ENCODE measurements at regions not wholly inside any gene's neighbourhood (a gene's known extent, or its start where the extent isn't known, plus 50 kb on each side); places are given as distances from the start of the nearest gene placed in this dataset.
"Not testable (repeated sequence)": the region's sequence is repeated elsewhere in the genome, so short reads cannot be mapped to it uniquely, and the experiment has no call there.

- Histone ChIP-seq H3K4me1 (no peaks in the 10 kb centered on the region), H3K4me3 (no peak overlapping the region), H3K9me3 (no peaks in the 10 kb centered on the region), H3K36me3 (replicated peaks) (no peaks in the 10 kb centered on the region), H3K27me3 (ENCODE audit: low read depth) (no peaks in the 10 kb centered on the region; the same call in 1 of the 2 replicates)
- in situ Hi-C loops (cut with MboI; ENCODE audit: low sequenced_read_pairs) = no loop called here
- DNase-seq (ENCODE audit: low spot score in 2 of 2) = no peak
These were observed 286.2 kb upstream of the LRP1B start for GRCh38 chr2:142416996-142417395.

GRCh38 chr2:142415461-142415860, 284.6 kb upstream of the LRP1B start:
- H3K4me1 ChIP-seq = no peaks in the 10 kb centered on the region
- no peak overlapping the region for H3K4me3 ChIP-seq
- in situ Hi-C loops (cut with MboI; ENCODE audit: low sequenced_read_pairs) = no loop called here
- H3K36me3 ChIP-seq (replicated peaks) = no peaks in the 10 kb centered on the region
- H3K27me3 ChIP-seq (ENCODE audit: low read depth) = no peaks in the 10 kb centered on the region; the same call in 1 of the 2 replicates
- no peak for DNase-seq (ENCODE audit: low spot score in 2 of 2)
- H3K9me3 ChIP-seq = no peaks in the 10 kb centered on the region

- Histone ChIP-seq H3K4me1 (no peaks in the 10 kb centered on the region), H3K4me3 (no peak overlapping the region), H3K36me3 (replicated peaks) (no peaks in the 10 kb centered on the region), H3K9me3 (peaks cover 2% of the 10 kb centered on the region; the same call in 1 of the 2 replicates), H3K27me3 (ENCODE audit: low read depth) (no peaks in the 10 kb centered on the region)
- in situ Hi-C loops (cut with MboI; ENCODE audit: low sequenced_read_pairs) = no loop called here
- DNase-seq (ENCODE audit: low spot score in 2 of 2) = no peak
These were observed 267.4 kb upstream of the LRP1B start for GRCh38 chr2:142398212-142398611.

- no peak for DNase-seq (ENCODE audit: low spot score in 2 of 2)
- no peaks in the 10 kb centered on the region for H3K4me1 ChIP-seq
- H3K9me3 ChIP-seq = no peaks in the 10 kb centered on the region; the same call in 1 of the 2 replicates
- H3K4me3 ChIP-seq = no peak overlapping the region
- H3K27me3 ChIP-seq (ENCODE audit: low read depth) = no peaks in the 10 kb centered on the region
- in situ Hi-C loops (cut with MboI; ENCODE audit: low sequenced_read_pairs) = no loop called here
- no peaks in the 10 kb centered on the region for H3K36me3 ChIP-seq (replicated peaks)
These were observed 264.5 kb upstream of the LRP1B start for GRCh38 chr2:142395291-142395690.

GRCh38 chr2:142380372-142380771, 249.6 kb upstream of the LRP1B start:
- no peak overlapping the region for H3K4me3 ChIP-seq
- H3K4me1 ChIP-seq = no peaks in the 10 kb centered on the region
- H3K36me3 ChIP-seq (replicated peaks) = no peaks in the 10 kb centered on the region
- H3K27me3 ChIP-seq (ENCODE audit: low read depth) = peaks cover 2% of the 10 kb centered on the region; the same call in 1 of the 2 replicates
- DNase-seq (ENCODE audit: low spot score in 2 of 2) = no peak
- in situ Hi-C loops (cut with MboI; ENCODE audit: low sequenced_read_pairs) = no loop called here
- no peaks in the 10 kb centered on the region for H3K9me3 ChIP-seq

GRCh38 chr2:142362069-142362468, 231.3 kb upstream of the LRP1B start:
- DNase-seq (ENCODE audit: low spot score in 2 of 2); H3K36me3 ChIP-seq (replicated peaks); H3K4me3 ChIP-seq; in situ Hi-C loops (cut with MboI; ENCODE audit: low sequenced_read_pairs); H3K27me3 ChIP-seq (ENCODE audit: low read depth); H3K9me3 ChIP-seq; H3K4me1 ChIP-seq: not testable (repeated sequence)

GRCh38 chr2:142347751-142348150, 216.9 kb upstream of the LRP1B start:
- Histone ChIP-seq H3K27me3 (ENCODE audit: low read depth) (no peaks in the 10 kb centered on the region), H3K36me3 (replicated peaks) (no peaks in the 10 kb centered on the region), H3K4me3 (no peak overlapping the region), H3K9me3 (no peaks in the 10 kb centered on the region), H3K4me1 (no peaks in the 10 kb centered on the region)
- DNase-seq (ENCODE audit: low spot score in 2 of 2) = no peak
- in situ Hi-C loops (cut with MboI; ENCODE audit: low sequenced_read_pairs) = no loop called here

- in situ Hi-C loops (cut with MboI; ENCODE audit: low sequenced_read_pairs) = no loop called here
- H3K9me3 ChIP-seq = no peaks in the 10 kb centered on the region
- no peak overlapping the region for H3K4me3 ChIP-seq
- H3K27me3 ChIP-seq (ENCODE audit: low read depth) = no peaks in the 10 kb centered on the region
- H3K36me3 ChIP-seq (replicated peaks) = no peaks in the 10 kb centered on the region
- DNase-seq (ENCODE audit: low spot score in 2 of 2) = no peak
- H3K4me1 ChIP-seq = no peaks in the 10 kb centered on the region
These were observed 208.4 kb upstream of the LRP1B start for GRCh38 chr2:142339261-142339660.

- no peaks in the 10 kb centered on the region for H3K9me3 ChIP-seq
- no peaks in the 10 kb centered on the region for H3K27me3 ChIP-seq (ENCODE audit: low read depth)
- no peaks in the 10 kb centered on the region for H3K4me1 ChIP-seq
- in situ Hi-C loops (cut with MboI; ENCODE audit: low sequenced_read_pairs) = no loop called here
- no peak overlapping the region for H3K4me3 ChIP-seq
- no peak for DNase-seq (ENCODE audit: low spot score in 2 of 2)
- H3K36me3 ChIP-seq (replicated peaks) = no peaks in the 10 kb centered on the region
These were observed 201.4 kb upstream of the LRP1B start for GRCh38 chr2:142332196-142332595.

GRCh38 chr2:142330458-142330857, 199.6 kb upstream of the LRP1B start:
- Histone ChIP-seq H3K4me1 (no peaks in the 10 kb centered on the region), H3K27me3 (ENCODE audit: low read depth) (no peaks in the 10 kb centered on the region), H3K36me3 (replicated peaks) (no peaks in the 10 kb centered on the region), H3K4me3 (no peak overlapping the region), H3K9me3 (no peaks in the 10 kb centered on the region)
- no peak for DNase-seq (ENCODE audit: low spot score in 2 of 2)
- in situ Hi-C loops (cut with MboI; ENCODE audit: low sequenced_read_pairs) = no loop called here

GRCh38 chr2:142325870-142326269, 195.1 kb upstream of the LRP1B start:
- in situ Hi-C loops (cut with MboI; ENCODE audit: low sequenced_read_pairs) = no loop called here
- no peak overlapping the region for H3K4me3 ChIP-seq
- H3K9me3 ChIP-seq = no peaks in the 10 kb centered on the region
- DNase-seq (ENCODE audit: low spot score in 2 of 2) = no peak
- H3K4me1 ChIP-seq = no peaks in the 10 kb centered on the region
- no peaks in the 10 kb centered on the region for H3K36me3 ChIP-seq (replicated peaks)
- H3K27me3 ChIP-seq (ENCODE audit: low read depth) = no peaks in the 10 kb centered on the region

- no peak for DNase-seq (ENCODE audit: low spot score in 2 of 2)
- no peak overlapping the region for H3K4me3 ChIP-seq
- H3K36me3 ChIP-seq (replicated peaks) = no peaks in the 10 kb centered on the region
- H3K27me3 ChIP-seq (ENCODE audit: low read depth) = no peaks in the 10 kb centered on the region
- H3K9me3 ChIP-seq = no peaks in the 10 kb centered on the region
- no peaks in the 10 kb centered on the region for H3K4me1 ChIP-seq
- in situ Hi-C loops (cut with MboI; ENCODE audit: low sequenced_read_pairs) = no loop called here
These were observed 192.4 kb upstream of the LRP1B start for GRCh38 chr2:142323206-142323605.

GRCh38 chr2:142321706-142322280, 191.0 kb upstream of the LRP1B start:
- Histone ChIP-seq H3K9me3 (no peaks in the 10 kb centered on the region), H3K4me3 (no peak overlapping the region), H3K4me1 (no peaks in the 10 kb centered on the region), H3K36me3 (replicated peaks) (no peaks in the 10 kb centered on the region), H3K27me3 (ENCODE audit: low read depth) (no peaks in the 10 kb centered on the region)
- in situ Hi-C loops (cut with MboI; ENCODE audit: low sequenced_read_pairs) = no loop called here
- DNase-seq (ENCODE audit: low spot score in 2 of 2) = no peak

GRCh38 chr2:142320067-142320466, 189.3 kb upstream of the LRP1B start:
- no peaks in the 10 kb centered on the region for H3K27me3 ChIP-seq (ENCODE audit: low read depth)
- H3K9me3 ChIP-seq = no peaks in the 10 kb centered on the region
- in situ Hi-C loops (cut with MboI; ENCODE audit: low sequenced_read_pairs) = no loop called here
- no peak overlapping the region for H3K4me3 ChIP-seq
- H3K4me1 ChIP-seq = no peaks in the 10 kb centered on the region
- H3K36me3 ChIP-seq (replicated peaks) = no peaks in the 10 kb centered on the region
- no peak for DNase-seq (ENCODE audit: low spot score in 2 of 2)

GRCh38 chr2:142316049-142316448, 185.2 kb upstream of the LRP1B start:
- Histone ChIP-seq H3K9me3 (no peaks in the 10 kb centered on the region), H3K4me3 (no peak overlapping the region), H3K4me1 (no peaks in the 10 kb centered on the region), H3K27me3 (ENCODE audit: low read depth) (no peaks in the 10 kb centered on the region), H3K36me3 (replicated peaks) (no peaks in the 10 kb centered on the region)
- DNase-seq (ENCODE audit: low spot score in 2 of 2) = no peak
- in situ Hi-C loops (cut with MboI; ENCODE audit: low sequenced_read_pairs) = no loop called here

Measured in HAP-1 (cell line).